Mesenchymal stem cell (in vitro differentiated cells and primary cell): ENCODE measurements at regions not wholly inside any gene's neighbourhood (a gene's known extent, or its start where the extent isn't known, plus 50 kb on each side); places are given as distances from the start of the nearest gene placed in this dataset.

Experiments used
- DNase-seq: peaks from one replicate; pipeline ENCODE4 v3.0.0-alpha.2; 2013
- H2AFZ ChIP-seq: one replicate; pipeline ENCODE4 v1.6.1; 2013; ENCODE audit warnings: low read depth, mild to moderate bottlenecking, control low read depth, inconsistent platforms, low read length, moderate library complexity
- H2AK5ac ChIP-seq: 2 replicates; pipeline ENCODE4 v1.6.1; 2013; ENCODE audit warnings: low read length, moderate library complexity, mild to moderate bottlenecking, inconsistent platforms; ENCODE audit not compliant: severe bottlenecking
- H2BK120ac ChIP-seq: one replicate; pipeline ENCODE4 v1.6.1; 2013; ENCODE audit warnings: low read depth, mild to moderate bottlenecking, inconsistent platforms, low read length, moderate library complexity
- H2BK12ac ChIP-seq, 2 experiments: one replicate each; pipeline ENCODE4 v1.6.1; 2013; ENCODE audit warnings: inconsistent platforms in 2 of 2, low read length in 2 of 2, mild to moderate bottlenecking in 2 of 2, moderate library complexity in 2 of 2, control low read depth in 1 of 2
- H2BK15ac ChIP-seq: one replicate; pipeline ENCODE4 v1.6.1; 2013; ENCODE audit warnings: mild to moderate bottlenecking, low read depth, inconsistent platforms; ENCODE audit not compliant: poor library complexity, severe bottlenecking
- H2BK5ac ChIP-seq: 2 replicates; pipeline ENCODE4 v1.6.1; 2013; ENCODE audit warnings: low read depth, mild to moderate bottlenecking, low read length, control low read depth, inconsistent platforms; ENCODE audit not compliant: poor library complexity, severe bottlenecking
- H3K14ac ChIP-seq, 2 experiments: one replicate each; pipeline ENCODE4 v1.6.1; 2013; ENCODE audit warnings: inconsistent platforms in 2 of 2, low read length in 2 of 2, control low read depth in 1 of 2, mild to moderate bottlenecking in 1 of 2, moderate library complexity in 1 of 2
- H3K18ac ChIP-seq, 2 experiments: one replicate each; pipeline ENCODE4 v1.6.1; 2013; ENCODE audit warnings: inconsistent platforms in 2 of 2, low read length in 2 of 2, control low read depth in 1 of 2, low read depth in 1 of 2, mild to moderate bottlenecking in 1 of 2
- H3K23ac ChIP-seq, 2 experiments: one replicate each; pipeline ENCODE4 v1.6.1; 2013; ENCODE audit warnings: inconsistent platforms in 2 of 2, low read length in 2 of 2, mild to moderate bottlenecking in 2 of 2, moderate library complexity in 2 of 2, control low read depth in 1 of 2
- H3K27ac ChIP-seq: 2 replicates; pipeline ENCODE4 v1.5.1; 2013; ENCODE audit warnings: mild to moderate bottlenecking, moderate library complexity, low read length, control low read depth, inconsistent platforms; ENCODE audit not compliant: poor library complexity, severe bottlenecking
- H3K27me3 ChIP-seq, 2 experiments: 2 replicates each; pipeline versions ENCODE4 v1.6.1 to v1.7.0; 2013; ENCODE audit warnings: low read length in 2 of 2, mild to moderate bottlenecking in 2 of 2, moderate library complexity in 2 of 2, control low read depth in 1 of 2, inconsistent platforms in 1 of 2; ENCODE audit not compliant: control insufficient read depth in 1 of 2, insufficient read depth in 1 of 2
- H3K36me3 ChIP-seq, 2 experiments: 2 replicates each; pipeline versions ENCODE4 v1.6.1 to v1.7.0; 2013; ENCODE audit warnings: low read length in 2 of 2, control low read depth in 1 of 2, inconsistent platforms in 1 of 2, low read depth in 1 of 2, mild to moderate bottlenecking in 1 of 2; ENCODE audit not compliant: insufficient read depth in 2 of 2, control insufficient read depth in 1 of 2
- H3K4ac ChIP-seq, 2 experiments: one replicate each; pipeline ENCODE4 v1.6.1; 2013; ENCODE audit warnings: inconsistent platforms in 2 of 2, low read length in 2 of 2, mild to moderate bottlenecking in 2 of 2, moderate library complexity in 2 of 2, control low read depth in 1 of 2, low read depth in 1 of 2
- H3K4me1 ChIP-seq: 2 replicates; pipeline ENCODE4 v1.6.1; 2013; ENCODE audit warnings: low read depth, low read length, control low read depth; ENCODE audit not compliant: control insufficient read depth, insufficient read depth
- H3K4me2 ChIP-seq: 2 replicates; pipeline ENCODE4 v1.6.1; 2013; ENCODE audit warnings: low read length, mild to moderate bottlenecking, inconsistent platforms; ENCODE audit not compliant: poor library complexity, severe bottlenecking
- H3K4me3 ChIP-seq, 2 experiments: 2 replicates each; pipeline versions ENCODE4 v1.5.1 to v1.7.0; 2013; ENCODE audit warnings: low read length in 2 of 2, mild to moderate bottlenecking in 2 of 2, control low read depth in 1 of 2, low read depth in 1 of 2; ENCODE audit not compliant: insufficient read depth in 1 of 2
- H3K79me1 ChIP-seq: replicated peaks from 2 replicates; pipeline ENCODE4 v1.6.1; 2013; ENCODE audit warnings: mild to moderate bottlenecking, control low read depth, low read length, inconsistent platforms; ENCODE audit not compliant: poor library complexity, severe bottlenecking
- H3K9ac ChIP-seq: 2 replicates; pipeline ENCODE4 v1.7.0; 2013; ENCODE audit warnings: mild to moderate bottlenecking, low read length, moderate library complexity
- H3K9me3 ChIP-seq: 2 replicates; pipeline ENCODE4 v1.7.0; 2013; ENCODE audit warnings: mild to moderate bottlenecking, low read length; ENCODE audit not compliant: control insufficient read depth
- H4K8ac ChIP-seq: one replicate; pipeline ENCODE4 v1.6.1; 2013; ENCODE audit warnings: inconsistent platforms, mild to moderate bottlenecking, low read length, moderate library complexity
- H4K91ac ChIP-seq: one replicate; pipeline ENCODE4 v1.6.1; 2013; ENCODE audit warnings: mild to moderate bottlenecking, low read length, inconsistent platforms
- WGBS: methylation state at CpG from one replicate; pipeline ENCODE4 v1.1.7; 2013; ENCODE audit warnings: mixed read lengths; 5-methylcytosine and 5-hydroxymethylcytosine counted together

DNA sequence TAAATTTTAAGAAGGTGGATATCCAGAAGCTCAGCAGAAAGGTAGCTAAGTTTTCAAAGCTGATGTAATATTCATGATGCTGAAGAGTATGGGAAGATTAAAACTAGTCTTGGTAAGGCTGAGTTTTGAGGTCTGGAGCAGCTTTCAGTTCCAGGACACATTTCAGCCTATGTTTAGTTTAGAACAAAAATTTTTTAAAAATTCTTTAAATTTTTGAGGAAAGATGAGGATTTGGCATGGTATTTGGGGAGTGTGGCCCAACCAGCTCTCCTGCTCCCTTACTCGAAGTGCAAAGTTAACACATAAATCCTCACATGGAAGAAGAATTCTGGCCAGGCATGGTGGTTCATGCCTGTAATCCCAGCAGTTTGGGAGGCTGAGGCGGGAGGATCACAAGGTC lies 1039.1 kb downstream of the NAALADL2 start:
- no peak overlapping the region for H2BK15ac ChIP-seq
- H3K27ac ChIP-seq = no peak overlapping the region
- no peak overlapping the region for H2AFZ ChIP-seq
- no peak overlapping the region for H3K4me3 ChIP-seq
- no peaks in the 10 kb centered on the region for H3K27me3 ChIP-seq
- no peaks in the 10 kb centered on the region for H3K4me1 ChIP-seq
- DNase-seq = no peak
- H3K79me1 ChIP-seq = no peaks in the 10 kb centered on the region
- H3K23ac ChIP-seq = no peak overlapping the region
- H4K91ac ChIP-seq = no peak overlapping the region
- 93% methylated on average over 1 of the region's 2 CpGs for WGBS
- H2AK5ac ChIP-seq = no peak overlapping the region
- H3K18ac ChIP-seq = no peak overlapping the region
- no peak overlapping the region for H2BK12ac ChIP-seq
- H3K14ac ChIP-seq = no peak overlapping the region
- H3K4me2 ChIP-seq = no peak overlapping the region
- peaks cover 10% of the 10 kb centered on the region for H3K9me3 ChIP-seq
- H4K8ac ChIP-seq = no peak overlapping the region
- H3K9ac ChIP-seq = no peak overlapping the region
- no peak overlapping the region for H3K4ac ChIP-seq
- H2BK5ac ChIP-seq = no peak overlapping the region
- H2BK120ac ChIP-seq = no peak overlapping the region
- H3K36me3 ChIP-seq = no peaks in the 10 kb centered on the region

DNA sequence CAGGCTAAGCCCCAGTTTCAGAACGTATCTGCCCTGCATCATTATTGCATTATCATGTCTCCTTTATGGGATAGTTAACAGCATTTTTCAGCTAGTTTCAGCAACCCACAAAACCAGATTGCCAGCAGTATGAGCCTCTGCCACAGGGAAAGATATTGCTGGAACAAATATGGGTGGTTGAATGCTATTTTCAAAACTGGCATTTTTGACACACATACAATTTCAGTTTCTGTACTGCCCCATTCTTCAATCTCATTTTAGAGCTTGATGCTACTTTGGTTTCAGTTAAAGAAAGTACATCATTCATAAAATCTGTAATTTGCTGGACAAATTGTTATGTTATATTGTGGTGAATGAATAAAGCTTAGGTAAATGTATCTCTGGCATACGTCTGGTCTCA lies 1037.5 kb downstream of the NAALADL2 start:
- peaks cover 2% of the 10 kb centered on the region for H3K9me3 ChIP-seq
- H2BK120ac ChIP-seq = no peak overlapping the region
- H3K27ac ChIP-seq = no peak overlapping the region
- 91% methylated on average over 1 of the region's 2 CpGs for WGBS
- no peak overlapping the region for H3K9ac ChIP-seq
- no peak overlapping the region for H3K4me2 ChIP-seq
- H3K4me1 ChIP-seq = no peaks in the 10 kb centered on the region
- H4K91ac ChIP-seq = no peak overlapping the region
- no peak overlapping the region for H2BK12ac ChIP-seq
- DNase-seq = no peak
- no peak overlapping the region for H3K4me3 ChIP-seq
- H3K36me3 ChIP-seq = no peaks in the 10 kb centered on the region
- no peak overlapping the region for H3K14ac ChIP-seq
- no peak overlapping the region for H2AK5ac ChIP-seq
- H2BK5ac ChIP-seq = no peak overlapping the region
- no peak overlapping the region for H2BK15ac ChIP-seq
- H3K18ac ChIP-seq = no peak overlapping the region
- H4K8ac ChIP-seq = no peak overlapping the region
- no peaks in the 10 kb centered on the region for H3K27me3 ChIP-seq
- H3K79me1 ChIP-seq = no peaks in the 10 kb centered on the region
- H3K23ac ChIP-seq = no peak overlapping the region
- H3K4ac ChIP-seq = no peak overlapping the region
- H2AFZ ChIP-seq = no peak overlapping the region

DNA sequence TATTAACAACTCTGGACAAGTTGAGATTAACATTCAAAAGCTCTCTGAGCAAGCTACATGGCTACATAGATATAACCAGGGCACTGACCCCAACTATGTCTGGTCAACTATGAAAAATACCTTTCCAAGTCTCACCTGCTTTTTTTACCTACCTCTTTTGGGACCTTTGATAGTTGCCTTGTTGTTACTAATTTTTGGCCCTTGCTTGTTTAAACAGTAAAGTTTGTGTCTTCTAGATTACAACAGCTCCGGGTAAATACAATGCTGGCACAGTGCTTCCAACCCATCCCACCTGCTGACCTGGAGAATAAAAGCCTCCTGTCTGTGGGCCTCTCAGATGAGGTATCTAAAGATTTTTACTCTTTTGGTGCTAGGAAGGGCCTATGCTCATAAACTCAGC lies 1036.6 kb downstream of the NAALADL2 start:
- no peaks in the 10 kb centered on the region for H3K36me3 ChIP-seq
- H3K4ac ChIP-seq = no peak overlapping the region
- no peak overlapping the region for H3K4me2 ChIP-seq
- H3K18ac ChIP-seq = no peak overlapping the region
- H2AK5ac ChIP-seq = no peak overlapping the region
- no peak overlapping the region for H2BK5ac ChIP-seq
- H2BK120ac ChIP-seq = no peak overlapping the region
- no peak overlapping the region for H4K8ac ChIP-seq
- no peak overlapping the region for H2BK15ac ChIP-seq
- no peak overlapping the region for H3K9ac ChIP-seq
- no peak overlapping the region for H3K14ac ChIP-seq
- H3K79me1 ChIP-seq = no peaks in the 10 kb centered on the region
- H3K9me3 ChIP-seq = peaks cover 2% of the 10 kb centered on the region
- no peak overlapping the region for H2AFZ ChIP-seq
- no CpG with 5 or more reads among the region's 1 CpG for WGBS
- no peak overlapping the region for H3K27ac ChIP-seq
- no peak overlapping the region for H4K91ac ChIP-seq
- no peak overlapping the region for H2BK12ac ChIP-seq
- H3K4me3 ChIP-seq = no peak overlapping the region
- H3K27me3 ChIP-seq = no peaks in the 10 kb centered on the region
- H3K23ac ChIP-seq = no peak overlapping the region
- H3K4me1 ChIP-seq = no peaks in the 10 kb centered on the region
- no peak for DNase-seq

DNA sequence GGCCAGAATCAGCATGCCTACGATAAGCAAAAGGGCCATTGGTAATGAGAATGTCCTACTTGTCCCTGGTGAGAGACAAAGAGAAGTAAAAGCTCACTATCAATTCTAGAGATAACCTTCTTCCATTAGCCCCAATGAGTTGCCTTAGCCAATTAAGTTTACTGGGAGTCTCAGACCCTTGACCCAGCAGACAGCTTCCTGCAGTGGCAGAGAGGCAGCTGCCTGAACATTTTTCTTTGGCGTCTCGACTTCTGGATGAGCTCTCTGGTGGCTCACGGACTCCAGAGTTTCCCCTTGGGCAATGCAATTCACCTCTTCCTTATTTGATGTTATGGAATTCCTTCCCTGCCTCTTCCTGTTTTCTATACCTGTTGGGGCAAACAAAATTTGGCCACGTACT lies 1034.4 kb downstream of the NAALADL2 start:
- Histone ChIP-seq H3K23ac (no peak overlapping the region), H3K27ac (no peak overlapping the region), H3K4ac (no peak overlapping the region), H3K79me1 (no peaks in the 10 kb centered on the region), H3K4me3 (no peak overlapping the region), H3K4me1 (no peaks in the 10 kb centered on the region), H2BK15ac (no peak overlapping the region), H3K9me3 (peaks cover 2% of the 10 kb centered on the region), H4K91ac (no peak overlapping the region), H3K4me2 (no peak overlapping the region), H3K27me3 (no peaks in the 10 kb centered on the region), H2BK5ac (no peak overlapping the region), H3K36me3 (no peaks in the 10 kb centered on the region), H2BK120ac (no peak overlapping the region), H2BK12ac (no peak overlapping the region), H2AK5ac (no peak overlapping the region), H2AFZ (peak overlapping the region; percentile 51), H4K8ac (no peak overlapping the region), H3K9ac (no peak overlapping the region), H3K18ac (no peak overlapping the region), H3K14ac (no peak overlapping the region)
- 87% methylated on average over 5 of the region's 5 CpGs for WGBS
- no peak for DNase-seq
